ENCODE measurements at regions not wholly inside any gene's neighbourhood (a gene's known extent, or its start where the extent isn't known, plus 50 kb on each side); places are given as distances from the start of the nearest gene placed in this dataset.

DNA sequence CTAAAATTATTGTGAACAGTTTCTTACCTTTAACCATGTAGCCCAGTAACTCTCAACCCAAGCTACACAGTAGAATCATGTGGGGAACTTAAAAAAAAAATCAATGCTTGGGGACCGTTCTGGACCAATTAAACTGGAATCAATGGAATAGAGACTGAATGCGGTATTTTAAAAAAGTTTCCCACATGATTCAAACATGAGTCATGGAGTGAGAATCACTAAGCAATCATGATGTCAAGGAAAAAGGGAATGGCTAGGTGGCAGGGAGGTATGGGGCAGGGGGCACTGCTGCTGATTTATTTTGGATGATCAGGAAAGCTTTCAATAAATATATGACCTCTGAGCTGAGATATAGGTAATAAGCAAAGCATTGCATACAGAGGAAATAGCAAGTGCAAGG lies 250.5 kb upstream of the RORA start:
- Histone ChIP-seq H3K79me2 (ENCODE audit: insufficient read depth, low read length) (no peaks in the 10 kb centered on the region), H2AFZ (ENCODE audit: low read length) (no peak overlapping the region), H3K27ac (ENCODE audit: low read depth, low read length, poor library complexity, severe bottlenecking) (no peak overlapping the region), H3K9me3 (ENCODE audit: low read length) (no peaks in the 10 kb centered on the region), H3K4me2 (ENCODE audit: low read length) (no peak overlapping the region), H4K20me1 (ENCODE audit: insufficient read depth, low read length) (no peaks in the 10 kb centered on the region), H3F3A (ENCODE audit: insufficient read depth, low read length) (no peaks in the 10 kb centered on the region), H3K4me3 (ENCODE audit: low read depth, low read length, poor library complexity, severe bottlenecking) (no peak overlapping the region), H3K9ac (ENCODE audit: low read length) (no peak overlapping the region), H3K36me3 (ENCODE audit: insufficient read depth, low read length) (no peaks in the 10 kb centered on the region), H3K27me3 (ENCODE audit: insufficient read depth, low read length) (no peaks in the 10 kb centered on the region), H3K4me1 (ENCODE audit: insufficient read depth, low read length, severe bottlenecking) (no peaks in the 10 kb centered on the region), H3K9me2 (ENCODE audit: low read depth, low read length) (no peaks in the 10 kb centered on the region)
- TF ChIP-seq, protein P1, sequence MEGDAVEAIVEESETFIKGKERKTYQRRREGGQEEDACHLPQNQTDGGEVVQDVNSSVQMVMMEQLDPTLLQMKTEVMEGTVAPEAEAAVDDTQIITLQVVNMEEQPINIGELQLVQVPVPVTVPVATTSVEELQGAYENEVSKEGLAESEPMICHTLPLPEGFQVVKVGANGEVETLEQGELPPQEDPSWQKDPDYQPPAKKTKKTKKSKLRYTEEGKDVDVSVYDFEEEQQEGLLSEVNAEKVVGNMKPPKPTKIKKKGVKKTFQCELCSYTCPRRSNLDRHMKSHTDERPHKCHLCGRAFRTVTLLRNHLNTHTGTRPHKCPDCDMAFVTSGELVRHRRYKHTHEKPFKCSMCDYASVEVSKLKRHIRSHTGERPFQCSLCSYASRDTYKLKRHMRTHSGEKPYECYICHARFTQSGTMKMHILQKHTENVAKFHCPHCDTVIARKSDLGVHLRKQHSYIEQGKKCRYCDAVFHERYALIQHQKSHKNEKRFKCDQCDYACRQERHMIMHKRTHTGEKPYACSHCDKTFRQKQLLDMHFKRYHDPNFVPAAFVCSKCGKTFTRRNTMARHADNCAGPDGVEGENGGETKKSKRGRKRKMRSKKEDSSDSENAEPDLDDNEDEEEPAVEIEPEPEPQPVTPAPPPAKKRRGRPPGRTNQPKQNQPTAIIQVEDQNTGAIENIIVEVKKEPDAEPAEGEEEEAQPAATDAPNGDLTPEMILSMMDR (IDR thresholded peaks at IDR 0.05; ENCODE audit: low read length) = no peak
- no peak for TF ChIP-seq EZH2 (IDR thresholded peaks at IDR 0.05; ENCODE audit: borderline replicate concordance, low read length)

DNA sequence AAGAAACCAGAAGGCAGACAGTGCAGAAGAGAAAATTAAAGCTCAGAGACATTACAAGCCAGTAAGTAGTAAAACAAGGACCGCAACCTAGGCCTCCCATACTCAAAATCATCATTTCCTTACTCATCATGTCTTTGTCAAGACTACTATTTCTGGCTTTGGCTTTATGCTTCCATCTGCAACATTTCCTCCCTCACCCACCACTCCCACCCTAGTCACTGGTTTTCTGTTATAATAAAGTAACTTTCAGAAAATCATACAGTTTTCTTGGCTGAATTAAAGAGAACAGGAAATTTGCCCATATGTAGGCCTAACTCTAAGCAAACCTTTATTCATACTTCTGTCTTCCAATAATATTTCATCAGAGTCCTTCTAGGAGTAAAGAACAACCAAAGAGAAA lies 247.6 kb upstream of the RORA start:
- Histone ChIP-seq H3K9me3 (ENCODE audit: low read length) (no peaks in the 10 kb centered on the region), H3K4me3 (ENCODE audit: low read depth, low read length, poor library complexity, severe bottlenecking) (no peak overlapping the region), H3K4me2 (ENCODE audit: low read length) (no peak overlapping the region), H3K36me3 (ENCODE audit: insufficient read depth, low read length) (no peaks in the 10 kb centered on the region), H3K9ac (ENCODE audit: low read length) (no peak overlapping the region), H2AFZ (ENCODE audit: low read length) (no peak overlapping the region), H3K27ac (ENCODE audit: low read depth, low read length, poor library complexity, severe bottlenecking) (no peak overlapping the region), H3K4me1 (ENCODE audit: insufficient read depth, low read length, severe bottlenecking) (no peaks in the 10 kb centered on the region), H3K79me2 (ENCODE audit: insufficient read depth, low read length) (no peaks in the 10 kb centered on the region), H4K20me1 (ENCODE audit: insufficient read depth, low read length) (no peaks in the 10 kb centered on the region), H3F3A (ENCODE audit: insufficient read depth, low read length) (no peaks in the 10 kb centered on the region), H3K27me3 (ENCODE audit: insufficient read depth, low read length) (no peaks in the 10 kb centered on the region), H3K9me2 (ENCODE audit: low read depth, low read length) (no peaks in the 10 kb centered on the region)
- TF ChIP-seq, protein P1 (IDR thresholded peaks at IDR 0.05; ENCODE audit: low read length) = no peak
- no peak for TF ChIP-seq EZH2 (IDR thresholded peaks at IDR 0.05; ENCODE audit: borderline replicate concordance, low read length)

DNA sequence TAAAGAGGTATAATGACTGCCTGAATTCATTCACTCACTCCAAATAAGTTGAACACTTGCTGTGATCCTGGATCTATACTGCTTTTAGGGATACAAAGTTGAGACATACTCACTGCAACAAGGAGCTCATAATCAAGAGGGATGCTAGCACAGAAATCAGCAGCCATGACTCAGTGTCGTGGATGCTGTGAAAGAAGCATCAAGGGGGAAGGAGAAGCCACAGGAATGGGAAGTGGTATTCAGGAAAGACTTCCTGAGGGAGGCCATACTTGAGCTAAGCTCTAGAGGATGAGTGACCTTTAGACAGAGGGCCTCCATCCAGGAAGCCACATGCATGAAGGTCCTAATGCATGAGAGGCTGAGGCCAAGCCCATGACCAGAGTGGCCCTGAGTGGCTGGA lies 245.7 kb upstream of the RORA start:
- TF ChIP-seq, protein P1 (IDR thresholded peaks at IDR 0.05; ENCODE audit: low read length) = no peak
- TF ChIP-seq EZH2 (IDR thresholded peaks at IDR 0.05; ENCODE audit: borderline replicate concordance, low read length) = no peak
- H2AFZ ChIP-seq (ENCODE audit: low read length) = no peak overlapping the region
- no peaks in the 10 kb centered on the region for H4K20me1 ChIP-seq (ENCODE audit: insufficient read depth, low read length)
- no peak overlapping the region for H3K4me3 ChIP-seq (ENCODE audit: low read depth, low read length, poor library complexity, severe bottlenecking)
- H3K36me3 ChIP-seq (ENCODE audit: insufficient read depth, low read length) = no peaks in the 10 kb centered on the region
- H3K4me1 ChIP-seq (ENCODE audit: insufficient read depth, low read length, severe bottlenecking) = no peaks in the 10 kb centered on the region
- H3F3A ChIP-seq (ENCODE audit: insufficient read depth, low read length) = no peaks in the 10 kb centered on the region
- no peak overlapping the region for H3K27ac ChIP-seq (ENCODE audit: low read depth, low read length, poor library complexity, severe bottlenecking)
- H3K79me2 ChIP-seq (ENCODE audit: insufficient read depth, low read length) = no peaks in the 10 kb centered on the region
- H3K9ac ChIP-seq (ENCODE audit: low read length) = no peak overlapping the region
- H3K4me2 ChIP-seq (ENCODE audit: low read length) = no peak overlapping the region
- no peaks in the 10 kb centered on the region for H3K9me3 ChIP-seq (ENCODE audit: low read length)
- no peaks in the 10 kb centered on the region for H3K27me3 ChIP-seq (ENCODE audit: insufficient read depth, low read length)
- H3K9me2 ChIP-seq (ENCODE audit: low read depth, low read length) = no peaks in the 10 kb centered on the region
